HEK293T (cell line): ENCODE measurements at regions not wholly inside any gene's neighbourhood (a gene's known extent, or its start where the extent isn't known, plus 50 kb on each side); places are given as distances from the start of the nearest gene placed in this dataset.

Experiments
- CTCF ChIA-PET: fragments of 350-600 bp; formaldehyde crosslinking; extraction: SDS; loops from one replicate; lab custom pipeline; 2021; ENCODE audit warnings: antibody characterized with exemption, inconsistent platforms; lab: Yijun Ruan, JAX
- POLR2A ChIA-PET: fragments of 350-600 bp; formaldehyde crosslinking; extraction: SDS; loops from one replicate; lab custom pipeline; 2020; ENCODE audit warnings: antibody characterized with exemption, inconsistent platforms; lab: Yijun Ruan, JAX
- DNase-seq: peaks from one replicate; pipeline ENCODE4 v3.0.0; 2012; ENCODE audit warnings: mixed read lengths; ENCODE audit errors: extremely low spot score
- ARNT ChIP-seq: fragments of 450-650 bp; IDR thresholded peaks from 2 replicates; pipeline ENCODE4 v1.6.1; 2017; ENCODE audit warnings: mild to moderate bottlenecking
- BHLHE40 ChIP-seq: fragments of 450-650 bp; IDR thresholded peaks from 2 replicates; pipeline ENCODE4 v1.6.1; 2016; ENCODE audit warnings: mild to moderate bottlenecking, moderate library complexity, borderline replicate concordance
- CTBP1 ChIP-seq: fragments of 450-650 bp; IDR thresholded peaks from 2 replicates; pipeline ENCODE4 v1.6.1; 2016; ENCODE audit warnings: borderline replicate concordance
- ELF4 ChIP-seq: fragments of 450-650 bp; IDR thresholded peaks from 2 replicates; pipeline ENCODE4 v1.6.1; 2017; ENCODE audit warnings: antibody characterized with exemption
- FOXA1 ChIP-seq: fragments of 450-650 bp; IDR thresholded peaks from 2 replicates; pipeline ENCODE4 v1.6.1; 2016; ENCODE audit warnings: mild to moderate bottlenecking
- FOXK2 ChIP-seq: fragments of 450-650 bp; IDR thresholded peaks from 2 replicates; pipeline ENCODE4 v1.6.1; 2016; ENCODE audit warnings: mild to moderate bottlenecking
- FOXM1 ChIP-seq: fragments of 450-650 bp; IDR thresholded peaks from 2 replicates; pipeline ENCODE4 v1.6.1; 2017; ENCODE audit warnings: mild to moderate bottlenecking, borderline replicate concordance
- HDGF ChIP-seq: fragments of 450-650 bp; IDR thresholded peaks from 2 replicates; pipeline ENCODE4 v1.6.1; 2017; ENCODE audit warnings: antibody characterized with exemption, borderline replicate concordance
- L3MBTL2 ChIP-seq: fragments of 450-650 bp; conservative IDR thresholded peaks from 2 replicates; pipeline ENCODE4 v1.6.1; 2016; ENCODE audit warnings: mild to moderate bottlenecking
- LEF1 ChIP-seq: fragments of 450-650 bp; IDR thresholded peaks from 2 replicates; pipeline ENCODE4 v1.6.1; 2017; ENCODE audit warnings: mild to moderate bottlenecking, borderline replicate concordance
- NFRKB ChIP-seq: fragments of 450-650 bp; IDR thresholded peaks from 2 replicates; pipeline ENCODE4 v1.6.1; 2016; ENCODE audit warnings: mild to moderate bottlenecking, moderate library complexity
- SP1 ChIP-seq: fragments of 450-650 bp; IDR thresholded peaks from 2 replicates; pipeline ENCODE4 v1.6.1; 2017
- SUZ12 ChIP-seq: fragments of 450-650 bp; IDR thresholded peaks from 2 replicates; pipeline ENCODE4 v1.6.1; 2016; ENCODE audit warnings: mild to moderate bottlenecking
- TARDBP ChIP-seq: fragments of 450-650 bp; IDR thresholded peaks from 2 replicates; pipeline ENCODE4 v1.6.1; 2016
- ZNF384 ChIP-seq: fragments of 450-650 bp; IDR thresholded peaks from 2 replicates; pipeline ENCODE4 v1.6.1; 2016
- TF ChIP-seq, protein P1 (sequence below): fragments of 450-650 bp; IDR thresholded peaks from 2 replicates; pipeline ENCODE4 v1.6.1; 2016

GRCh38 chr6:40929176-40929575 lies 109.8 kb downstream of the UNC5CL start:
- no peak for DNase-seq
- ChIA-PET POLR2A (no interaction called here), CTCF (no interaction called here)
- TF ChIP-seq TARDBP (no peak), FOXA1 (no peak), ELF4 (no peak), SUZ12 (no peak), L3MBTL2 (no peak), ZNF384 (no peak), LEF1 (no peak), BHLHE40 (no peak), CTBP1 (no peak), HDGF (no peak), FOXM1 (no peak), SP1 (no peak), ARNT (no peak), FOXK2 (no peak), NFRKB (no peak)
- TF ChIP-seq, protein P1, sequence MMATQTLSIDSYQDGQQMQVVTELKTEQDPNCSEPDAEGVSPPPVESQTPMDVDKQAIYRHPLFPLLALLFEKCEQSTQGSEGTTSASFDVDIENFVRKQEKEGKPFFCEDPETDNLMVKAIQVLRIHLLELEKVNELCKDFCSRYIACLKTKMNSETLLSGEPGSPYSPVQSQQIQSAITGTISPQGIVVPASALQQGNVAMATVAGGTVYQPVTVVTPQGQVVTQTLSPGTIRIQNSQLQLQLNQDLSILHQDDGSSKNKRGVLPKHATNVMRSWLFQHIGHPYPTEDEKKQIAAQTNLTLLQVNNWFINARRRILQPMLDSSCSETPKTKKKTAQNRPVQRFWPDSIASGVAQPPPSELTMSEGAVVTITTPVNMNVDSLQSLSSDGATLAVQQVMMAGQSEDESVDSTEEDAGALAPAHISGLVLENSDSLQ, result no peak

DNA sequence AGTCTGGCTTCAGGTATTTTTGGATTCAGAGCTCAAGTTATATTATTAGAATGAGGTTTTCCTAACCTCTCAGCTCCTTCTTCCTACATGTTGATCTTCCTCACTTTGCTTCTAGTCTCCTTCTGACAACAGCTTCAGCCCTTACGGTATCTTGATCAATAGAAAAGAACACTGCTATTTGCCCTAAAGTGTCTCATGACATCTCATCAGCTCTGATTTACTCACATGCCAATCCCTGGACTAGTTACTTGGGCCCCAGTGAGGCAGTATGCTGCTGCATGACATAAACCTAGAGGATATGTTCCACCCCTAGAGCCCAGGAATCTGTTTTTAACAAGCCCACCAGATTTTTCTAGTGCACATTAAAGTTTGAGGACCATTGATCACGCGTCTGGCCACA lies 110.3 kb downstream of the UNC5CL start:
- ChIA-PET POLR2A (no interaction called here), CTCF (no interaction called here)
- TF ChIP-seq, protein P1, result no peak
- TF ChIP-seq BHLHE40 (no peak), L3MBTL2 (no peak), FOXK2 (no peak), SP1 (no peak), FOXM1 (no peak), NFRKB (no peak), HDGF (no peak), LEF1 (no peak), CTBP1 (no peak), SUZ12 (no peak), ZNF384 (no peak), FOXA1 (no peak), ELF4 (no peak), TARDBP (no peak), ARNT (no peak)
- DNase-seq, result no peak

- ChIA-PET POLR2A (no interaction called here), CTCF (no interaction called here)
- no peak for DNase-seq
- TF ChIP-seq LEF1, result no peak
- no peak for TF ChIP-seq ARNT
- no peak for TF ChIP-seq BHLHE40
- TF ChIP-seq, protein P1, result no peak
- TF ChIP-seq ZNF384, result no peak
- TF ChIP-seq L3MBTL2, result no peak
Observed at GRCh38 chr6:40928307-40928706, 110.7 kb downstream of the UNC5CL start.

- TF ChIP-seq SUZ12 (no peak), BHLHE40 (no peak), TARDBP (no peak)
- CTCF ChIA-PET, result no interaction called here
- POLR2A ChIA-PET, result no interaction called here
- DNase-seq, result no peak
Observed at GRCh38 chr6:40925341-40925740, 113.7 kb downstream of the UNC5CL start.

DNA sequence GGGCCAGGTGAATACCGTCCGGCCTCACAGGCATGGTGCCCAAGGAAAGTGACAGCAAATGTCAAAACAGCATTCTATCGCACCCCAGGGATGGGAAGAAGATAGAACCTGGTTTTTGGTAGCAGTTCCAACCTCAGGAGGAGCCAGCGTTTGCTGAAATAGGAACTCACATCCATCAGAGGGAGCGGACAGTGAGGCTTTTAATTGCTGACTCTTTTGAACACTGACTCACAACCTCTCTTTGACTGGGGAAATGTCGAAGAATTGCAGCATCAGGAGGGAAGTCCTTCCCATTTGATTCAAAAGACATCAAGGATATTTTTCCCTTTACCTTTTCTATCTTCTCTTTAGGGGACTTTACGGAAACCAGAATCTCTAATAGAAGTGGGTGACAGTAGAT lies 114.2 kb downstream of the UNC5CL start:
- POLR2A ChIA-PET, result no interaction called here
- CTCF ChIA-PET, result no interaction called here
- DNase-seq, result no peak
- TF ChIP-seq ARNT (no peak), LEF1 (no peak), ZNF384 (no peak), NFRKB (no peak), L3MBTL2 (no peak), ELF4 (no peak), FOXA1 (no peak), FOXM1 (no peak), CTBP1 (no peak), FOXK2 (no peak)

GRCh38 chr6:40923880-40924279 lies 115.1 kb downstream of the UNC5CL start:
- POLR2A ChIA-PET, result no interaction called here
- TF ChIP-seq ELF4, result no peak
- TF ChIP-seq BHLHE40, result no peak
- TF ChIP-seq HDGF, result no peak
- TF ChIP-seq SUZ12, result no peak
- TF ChIP-seq FOXM1, result no peak
- no peak for TF ChIP-seq NFRKB
- TF ChIP-seq L3MBTL2, result no peak
- TF ChIP-seq ARNT, result no peak
- TF ChIP-seq FOXA1, result no peak
- TF ChIP-seq SP1, result no peak
- CTCF ChIA-PET, result no interaction called here
- DNase-seq, result no peak

DNA sequence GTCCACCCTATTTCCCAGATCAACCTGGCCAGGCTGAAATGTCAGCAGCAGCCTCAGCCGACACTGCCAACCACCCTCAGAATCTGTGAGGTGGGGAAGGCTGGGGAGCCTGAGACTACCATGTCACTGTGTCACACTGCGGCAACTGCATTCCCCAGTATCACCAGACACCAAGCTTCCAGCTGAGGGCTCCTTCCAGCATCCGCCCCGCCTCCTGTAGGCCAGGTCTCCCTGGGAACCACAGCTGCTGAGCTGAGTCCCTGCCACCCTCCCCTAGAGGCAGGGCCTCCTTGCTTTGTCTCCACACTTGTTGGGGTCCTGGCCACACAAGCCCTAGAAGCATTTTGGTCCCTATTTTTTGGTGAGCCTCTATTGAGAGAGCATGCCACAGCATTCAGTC lies 115.7 kb downstream of the UNC5CL start:
- ChIA-PET POLR2A (no interaction called here), CTCF (interaction anchor here (0.6 kb wide), 1 partner anchor 123 kb away, joined by 3 read pairs; no protein-coding TSS in a partner anchor)
- no peak for DNase-seq
- TF ChIP-seq FOXA1 (no peak), FOXM1 (no peak), ZNF384 (no peak), ARNT (no peak), SP1 (no peak), ELF4 (no peak), L3MBTL2 (no peak), LEF1 (no peak), HDGF (no peak), NFRKB (no peak), SUZ12 (no peak), FOXK2 (no peak), BHLHE40 (no peak), TARDBP (no peak)
- TF ChIP-seq, protein P1, result no peak
